ENCODE measurements at regions not wholly inside any gene's neighbourhood (a gene's known extent, or its start where the extent isn't known, plus 50 kb on each side); places are given as distances from the start of the nearest gene placed in this dataset.
"Not testable (repeated sequence)": the region's sequence is repeated elsewhere in the genome, so short reads cannot be mapped to it uniquely, and the experiment has no call there.

DNA sequence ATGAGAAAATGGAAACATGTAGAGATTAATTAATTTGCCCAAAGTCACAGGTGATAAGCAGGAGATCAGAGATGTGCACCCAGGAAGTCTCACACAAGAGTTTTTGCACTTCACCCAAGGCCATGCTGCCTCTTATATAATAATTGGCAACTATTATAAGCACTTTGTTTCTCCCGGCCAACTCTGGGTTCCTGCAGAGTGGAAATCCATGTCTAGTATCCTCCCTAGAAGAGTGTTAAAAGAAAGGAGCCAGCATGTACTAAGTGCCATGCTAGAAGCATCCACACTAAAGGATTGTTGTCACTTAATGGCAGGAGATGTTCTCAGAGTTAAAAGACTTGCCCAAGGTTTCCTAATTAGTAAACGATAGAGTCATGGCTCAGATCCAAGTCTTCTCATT, 470.3 kb downstream of the OMA1 start:
- no peaks in the 10 kb centered on the region for H3K4me1 Mint-ChIP-seq
- H3K9me3 Mint-ChIP-seq = no peaks in the 10 kb centered on the region
- no peak overlapping the region for H3K4me3 Mint-ChIP-seq
- no peaks in the 10 kb centered on the region for H3K36me3 Mint-ChIP-seq
- no peak overlapping the region for H3K27ac Mint-ChIP-seq
- peaks cover 2% of the 10 kb centered on the region for H3K27me3 Mint-ChIP-seq

GRCh38 chr1:58075188-58075578, 471.3 kb downstream of the OMA1 start:
- Mint-ChIP-seq H3K27me3 (peaks cover 2% of the 10 kb centered on the region), H3K4me1 (no peaks in the 10 kb centered on the region), H3K27ac (no peak overlapping the region), H3K4me3 (no peak overlapping the region), H3K9me3 (no peaks in the 10 kb centered on the region), H3K36me3 (no peaks in the 10 kb centered on the region)

GRCh38 chr1:58072450-58072849, 474.1 kb downstream of the OMA1 start:
- Mint-ChIP-seq H3K4me1 (no peaks in the 10 kb centered on the region), H3K27me3 (peaks cover 2% of the 10 kb centered on the region), H3K4me3 (no peak overlapping the region), H3K36me3 (no peaks in the 10 kb centered on the region), H3K9me3 (no peaks in the 10 kb centered on the region), H3K27ac (no peak overlapping the region)

DNA sequence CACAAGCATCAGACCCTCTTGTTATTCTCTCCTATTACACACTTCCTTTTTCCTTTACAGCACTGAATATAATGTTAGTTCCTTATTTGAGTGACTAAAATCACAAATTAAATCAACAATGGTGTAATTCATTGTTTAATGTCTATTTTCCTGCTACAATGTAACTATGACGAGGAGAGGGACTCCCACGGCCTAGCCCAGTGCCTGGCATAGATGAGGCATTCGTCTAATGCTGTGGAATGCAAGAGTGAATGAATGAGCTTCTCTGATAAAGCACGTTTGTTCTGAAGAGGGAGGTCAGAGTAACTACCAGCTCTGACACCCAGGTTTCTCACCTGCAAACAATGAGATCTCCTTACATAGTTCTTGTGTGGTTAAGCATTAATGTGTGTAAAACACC, 479.4 kb downstream of the OMA1 start:
- Mint-ChIP-seq H3K27ac (no peak overlapping the region), H3K4me3 (no peak overlapping the region), H3K27me3 (no peaks in the 10 kb centered on the region), H3K9me3 (no peaks in the 10 kb centered on the region), H3K4me1 (no peaks in the 10 kb centered on the region), H3K36me3 (no peaks in the 10 kb centered on the region)

DNA sequence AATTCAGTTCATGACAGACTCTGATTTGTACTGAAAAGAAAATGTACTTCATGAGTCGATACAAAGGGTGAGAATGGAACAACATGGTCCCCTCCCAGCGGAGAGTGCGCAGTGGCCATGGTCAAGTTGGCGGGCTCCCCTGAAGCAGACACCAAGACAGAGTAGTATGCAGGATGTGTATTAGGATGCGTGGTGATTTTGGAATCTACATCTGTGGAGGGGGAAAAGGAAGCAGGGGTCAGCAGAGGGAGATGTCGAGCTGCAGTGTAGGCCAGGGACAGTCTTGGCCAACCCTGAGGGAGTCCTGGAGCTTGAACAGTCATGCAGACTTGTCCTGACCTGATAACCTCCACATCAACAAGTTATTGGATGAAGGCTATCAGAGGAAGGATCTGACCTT, 481.0 kb downstream of the OMA1 start:
- Mint-ChIP-seq H3K27me3 (no peaks in the 10 kb centered on the region), H3K4me1 (no peaks in the 10 kb centered on the region), H3K27ac (no peak overlapping the region), H3K4me3 (no peak overlapping the region), H3K36me3 (no peaks in the 10 kb centered on the region), H3K9me3 (no peaks in the 10 kb centered on the region)

GRCh38 chr1:58064166-58064565, 482.4 kb downstream of the OMA1 start:
- Mint-ChIP-seq H3K9me3 (no peaks in the 10 kb centered on the region), H3K4me1 (no peaks in the 10 kb centered on the region), H3K27me3 (no peaks in the 10 kb centered on the region), H3K27ac (no peak overlapping the region), H3K36me3 (no peaks in the 10 kb centered on the region), H3K4me3 (no peak overlapping the region)

GRCh38 chr1:58063095-58063494, 483.4 kb downstream of the OMA1 start:
- Mint-ChIP-seq H3K27me3 (no peaks in the 10 kb centered on the region), H3K36me3 (no peaks in the 10 kb centered on the region), H3K9me3 (no peaks in the 10 kb centered on the region), H3K4me1 (no peaks in the 10 kb centered on the region), H3K4me3 (no peak overlapping the region), H3K27ac (no peak overlapping the region)

GRCh38 chr1:58062635-58063034, 483.9 kb downstream of the OMA1 start:
- Mint-ChIP-seq H3K27me3 (no peaks in the 10 kb centered on the region), H3K9me3 (no peaks in the 10 kb centered on the region), H3K27ac (no peak overlapping the region), H3K36me3 (no peaks in the 10 kb centered on the region), H3K4me3 (no peak overlapping the region), H3K4me1 (no peaks in the 10 kb centered on the region)

GRCh38 chr1:58060559-58061170, 485.9 kb downstream of the OMA1 start:
- Mint-ChIP-seq H3K4me3 (no peak overlapping the region), H3K27ac (no peak overlapping the region), H3K9me3 (no peaks in the 10 kb centered on the region), H3K27me3 (no peaks in the 10 kb centered on the region), H3K36me3 (no peaks in the 10 kb centered on the region), H3K4me1 (no peaks in the 10 kb centered on the region)

GRCh38 chr1:58059789-58060188, 486.7 kb downstream of the OMA1 start:
- no peaks in the 10 kb centered on the region for H3K36me3 Mint-ChIP-seq
- no peaks in the 10 kb centered on the region for H3K9me3 Mint-ChIP-seq
- no peaks in the 10 kb centered on the region for H3K4me1 Mint-ChIP-seq
- H3K4me3 Mint-ChIP-seq = no peak overlapping the region
- no peaks in the 10 kb centered on the region for H3K27me3 Mint-ChIP-seq
- no peak overlapping the region for H3K27ac Mint-ChIP-seq

GRCh38 chr1:58058323-58058722, 488.2 kb downstream of the OMA1 start:
- Mint-ChIP-seq H3K36me3 (no peaks in the 10 kb centered on the region), H3K27ac (no peak overlapping the region), H3K27me3 (no peaks in the 10 kb centered on the region), H3K4me3 (no peak overlapping the region), H3K9me3 (no peaks in the 10 kb centered on the region), H3K4me1 (no peaks in the 10 kb centered on the region)

DNA sequence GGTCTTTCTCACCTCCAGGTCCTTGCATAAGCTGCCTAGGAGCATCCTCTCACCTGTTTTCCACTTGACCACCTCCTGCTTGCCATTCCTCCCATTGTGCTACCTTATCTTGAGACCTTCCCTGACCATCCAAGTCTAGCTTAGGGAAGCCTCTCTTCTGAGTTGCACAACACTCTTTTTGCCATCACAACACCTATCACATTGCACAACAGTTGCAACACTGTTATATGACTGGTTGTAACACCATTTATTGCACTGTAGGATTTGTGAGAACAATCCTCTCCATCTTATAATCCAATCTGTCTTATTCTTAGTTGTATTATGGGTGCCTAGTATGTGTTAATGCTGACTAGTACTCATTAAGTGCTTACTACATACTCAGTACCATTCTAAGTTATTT, 488.7 kb downstream of the OMA1 start:
- Mint-ChIP-seq H3K4me3 (no peak overlapping the region), H3K36me3 (no peaks in the 10 kb centered on the region), H3K27ac (no peak overlapping the region), H3K4me1 (no peaks in the 10 kb centered on the region), H3K9me3 (no peaks in the 10 kb centered on the region), H3K27me3 (no peaks in the 10 kb centered on the region)

- not testable (repeated sequence) for H3K36me3 Mint-ChIP-seq, H3K4me3 Mint-ChIP-seq, H3K4me1 Mint-ChIP-seq, H3K27ac Mint-ChIP-seq, H3K27me3 Mint-ChIP-seq, H3K9me3 Mint-ChIP-seq
These were observed 495.3 kb downstream of the OMA1 start for GRCh38 chr1:58051187-58051586.

DNA sequence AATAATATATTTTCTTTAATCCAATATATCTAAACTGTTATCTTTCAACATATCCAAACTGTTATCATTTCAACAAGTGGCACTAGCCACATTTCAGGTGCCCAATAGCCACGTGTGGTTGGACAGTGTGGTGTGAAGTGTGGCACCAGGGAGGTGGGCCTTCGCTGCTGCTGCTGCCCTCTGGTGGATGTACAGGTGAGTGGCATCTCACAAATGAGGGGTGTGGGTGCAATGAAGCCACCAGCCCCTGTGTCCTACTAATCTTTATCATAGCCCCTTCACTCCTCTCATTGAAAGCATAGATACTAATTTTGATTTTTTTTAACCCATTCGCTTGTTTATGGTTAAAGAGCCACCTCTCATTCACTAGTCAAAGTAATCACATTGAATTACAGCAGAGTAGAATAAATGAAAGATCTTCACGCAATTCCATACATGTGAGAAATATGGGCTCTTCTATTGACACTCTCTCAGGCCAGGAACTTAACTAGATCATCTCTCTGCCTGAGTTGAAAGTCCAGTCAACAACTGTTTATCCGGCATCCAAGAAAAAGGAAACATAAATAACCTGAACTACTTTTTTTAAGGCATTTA, 499.2 kb downstream of the OMA1 start:
- no peaks in the 10 kb centered on the region for H3K36me3 Mint-ChIP-seq
- no peak overlapping the region for H3K4me3 Mint-ChIP-seq
- H3K4me1 Mint-ChIP-seq = no peaks in the 10 kb centered on the region
- no peaks in the 10 kb centered on the region for H3K9me3 Mint-ChIP-seq
- no peak overlapping the region for H3K27ac Mint-ChIP-seq
- H3K27me3 Mint-ChIP-seq = no peaks in the 10 kb centered on the region

GRCh38 chr1:58045094-58045705, 501.3 kb downstream of the OMA1 start:
- Mint-ChIP-seq H3K4me3 (no peak overlapping the region), H3K27me3 (no peaks in the 10 kb centered on the region), H3K9me3 (no peaks in the 10 kb centered on the region), H3K27ac (no peak overlapping the region), H3K4me1 (no peaks in the 10 kb centered on the region), H3K36me3 (no peaks in the 10 kb centered on the region)

GRCh38 chr1:58041621-58042020, 504.9 kb downstream of the OMA1 start:
- H3K36me3 Mint-ChIP-seq = no peaks in the 10 kb centered on the region
- H3K9me3 Mint-ChIP-seq = no peaks in the 10 kb centered on the region
- H3K4me3 Mint-ChIP-seq = no peak overlapping the region
- H3K4me1 Mint-ChIP-seq = no peaks in the 10 kb centered on the region
- H3K27ac Mint-ChIP-seq = no peak overlapping the region
- no peaks in the 10 kb centered on the region for H3K27me3 Mint-ChIP-seq

DNA sequence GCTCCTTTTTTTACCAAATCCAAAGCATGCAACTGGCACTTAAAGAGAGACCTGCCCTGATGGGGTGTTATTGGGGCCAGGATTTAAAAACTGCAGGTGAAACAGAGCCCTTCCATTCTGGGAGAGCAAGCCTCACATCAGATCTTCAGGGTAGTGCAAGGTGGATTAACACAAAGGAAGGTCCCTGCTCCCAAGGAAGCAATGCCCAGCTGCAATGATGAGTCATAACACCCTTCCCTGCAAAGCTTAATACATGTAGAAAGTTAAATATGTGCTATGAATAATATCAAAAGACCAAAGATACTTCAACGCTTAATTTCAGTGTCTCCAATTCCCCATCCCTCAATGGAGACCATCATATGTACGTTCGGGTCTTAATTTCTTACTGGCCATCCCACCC, 508.0 kb downstream of the OMA1 start:
- no peaks in the 10 kb centered on the region for H3K9me3 Mint-ChIP-seq
- H3K27ac Mint-ChIP-seq = no peak overlapping the region
- no peak overlapping the region for H3K4me3 Mint-ChIP-seq
- no peaks in the 10 kb centered on the region for H3K4me1 Mint-ChIP-seq
- H3K36me3 Mint-ChIP-seq = no peaks in the 10 kb centered on the region
- H3K27me3 Mint-ChIP-seq = no peaks in the 10 kb centered on the region
